ENCODE measurements at regions not wholly inside any gene's neighbourhood (a gene's known extent, or its start where the extent isn't known, plus 50 kb on each side); places are given as distances from the start of the nearest gene placed in this dataset.

GRCh38 chr13:34464011-34464410 is 478.1 kb upstream of the NBEA start:
- no peak for DNase-seq
- WGBS, 4 donors, result 48 to 68% (median 53%) methylated on average over 3 of the region's 3 CpGs
- no peak overlapping the region for H3K4me3 ChIP-seq
- no peak overlapping the region for H3K27ac ChIP-seq
- no peaks in the 10 kb centered on the region for H3K36me3 ChIP-seq (replicated peaks in 1 of 2)
- intact Hi-C loops (cut with DNase I), result no loop called here
- H3K4me1 ChIP-seq (replicated peaks in 1 of 2), result no peaks in the 10 kb centered on the region
- H3K27me3 ChIP-seq, result no peaks in the 10 kb centered on the region
- no peaks in the 10 kb centered on the region for H3K9me3 ChIP-seq (replicated peaks in 1 of 3)
- TF ChIP-seq POLR2A (IDR thresholded peaks at IDR 0.05) (no peak), CTCF (IDR thresholded peaks at IDR 0.05) (no peak)

GRCh38 chr13:34465423-34465922 is 476.6 kb upstream of the NBEA start:
- Histone ChIP-seq H3K36me3 (replicated peaks in 1 of 2) (no peaks in the 10 kb centered on the region), H3K27ac (no peak overlapping the region), H3K4me1 (replicated peaks in 1 of 2) (no peaks in the 10 kb centered on the region), H3K27me3 (no peaks in the 10 kb centered on the region), H3K9me3 (replicated peaks in 1 of 3) (no peaks in the 10 kb centered on the region), H3K4me3 (no peak overlapping the region)
- TF ChIP-seq CTCF (IDR thresholded peaks at IDR 0.05), result no peak
- no peak for TF ChIP-seq POLR2A (IDR thresholded peaks at IDR 0.05)
- DNase-seq, result no peak
- intact Hi-C loops (cut with DNase I), result no loop called here
- WGBS, 4 donors, result 77 to 88% (median 80%) methylated on average over 1 of the region's 1 CpG

GRCh38 chr13:34466301-34466700 is 475.8 kb upstream of the NBEA start:
- 92 to 100% (median 94%) methylated on average over 3 of the region's 3 CpGs for WGBS, 4 donors

GRCh38 chr13:34467450-34468083 is 474.5 kb upstream of the NBEA start:
- intact Hi-C loops (cut with DNase I), result no loop called here
- no peak for DNase-seq
- Histone ChIP-seq H3K4me3 (no peak overlapping the region), H3K27me3 (no peaks in the 10 kb centered on the region), H3K4me1 (replicated peaks in 1 of 2) (no peaks in the 10 kb centered on the region), H3K27ac (no peak overlapping the region), H3K36me3 (replicated peaks in 1 of 2) (no peaks in the 10 kb centered on the region), H3K9me3 (replicated peaks in 1 of 3) (no peaks in the 10 kb centered on the region)
- TF ChIP-seq CTCF (IDR thresholded peaks at IDR 0.05) (no peak), POLR2A (IDR thresholded peaks at IDR 0.05) (no peak)
- 64 to 89% (median 74%) methylated on average over 3 of the region's 3 CpGs for WGBS, 4 donors

More at GRCh38 chr13:34466301-34466700, 475.8 kb upstream of the NBEA start:
- Histone ChIP-seq H3K27me3 (no peaks in the 10 kb centered on the region), H3K4me3 (no peak overlapping the region), H3K9me3 (replicated peaks in 1 of 3) (no peaks in the 10 kb centered on the region), H3K27ac (no peak overlapping the region), H3K36me3 (replicated peaks in 1 of 2) (no peaks in the 10 kb centered on the region), H3K4me1 (replicated peaks in 1 of 2) (no peaks in the 10 kb centered on the region)
- DNase-seq, result no peak
- intact Hi-C loops (cut with DNase I), result no loop called here
- no peak for TF ChIP-seq CTCF (IDR thresholded peaks at IDR 0.05)
- TF ChIP-seq POLR2A (IDR thresholded peaks at IDR 0.05), result no peak
